Neuron (in vitro differentiated cells): ENCODE measurements at regions not wholly inside any gene's neighbourhood (a gene's known extent, or its start where the extent isn't known, plus 50 kb on each side); places are given as distances from the start of the nearest gene placed in this dataset.

Experiments used
- H2AFZ ChIP-seq: one replicate; pipeline ENCODE4 v1.6.1; 2013; ENCODE audit warnings: low read depth, mild to moderate bottlenecking, inconsistent platforms, low read length, moderate library complexity
- H3K27me3 ChIP-seq: one replicate; pipeline ENCODE4 v1.6.1; 2013; ENCODE audit warnings: low read length; ENCODE audit not compliant: insufficient read depth
- H3K36me3 ChIP-seq: one replicate; pipeline ENCODE4 v1.6.1; 2013; ENCODE audit warnings: low read length; ENCODE audit not compliant: insufficient read depth
- H3K4me1 ChIP-seq: one replicate; pipeline ENCODE4 v1.6.1; 2013; ENCODE audit warnings: low read length; ENCODE audit not compliant: insufficient read depth
- H3K4me3 ChIP-seq: 2 replicates; pipeline ENCODE4 v1.5.1; 2013; ENCODE audit warnings: mild to moderate bottlenecking, low read length, moderate library complexity
- H3K9me3 ChIP-seq: one replicate; pipeline ENCODE4 v1.6.1; 2013; ENCODE audit warnings: low read length

GRCh38 chr1:90836345-90836679, 119.2 kb upstream of the BARHL2 start:
- Histone ChIP-seq H3K9me3 (peaks cover 3% of the 10 kb centered on the region), H2AFZ (no peak overlapping the region), H3K4me1 (peaks cover 31% of the 10 kb centered on the region), H3K36me3 (no peaks in the 10 kb centered on the region), H3K4me3 (no peak overlapping the region), H3K27me3 (peaks cover 4% of the 10 kb centered on the region)

GRCh38 chr1:90835661-90836344, 118.7 kb upstream of the BARHL2 start:
- Histone ChIP-seq H3K4me3 (no peak overlapping the region), H2AFZ (no peak overlapping the region), H3K36me3 (no peaks in the 10 kb centered on the region), H3K4me1 (peaks cover 26% of the 10 kb centered on the region), H3K27me3 (peaks cover 4% of the 10 kb centered on the region), H3K9me3 (peaks cover 3% of the 10 kb centered on the region)

- Histone ChIP-seq H3K9me3 (peaks cover 3% of the 10 kb centered on the region), H3K4me3 (no peak overlapping the region), H3K4me1 (peaks cover 20% of the 10 kb centered on the region), H3K27me3 (peaks cover 4% of the 10 kb centered on the region), H3K36me3 (no peaks in the 10 kb centered on the region), H2AFZ (no peak overlapping the region)
Measured at GRCh38 chr1:90834886-90835660, 118.0 kb upstream of the BARHL2 start.

GRCh38 chr1:90834354-90834885, 117.3 kb upstream of the BARHL2 start:
- Histone ChIP-seq H2AFZ (no peak overlapping the region), H3K4me1 (peaks cover 20% of the 10 kb centered on the region), H3K9me3 (peaks cover 3% of the 10 kb centered on the region), H3K27me3 (peaks cover 4% of the 10 kb centered on the region), H3K4me3 (no peak overlapping the region), H3K36me3 (no peaks in the 10 kb centered on the region)

GRCh38 chr1:90833466-90834110, 116.5 kb upstream of the BARHL2 start:
- Histone ChIP-seq H2AFZ (no peak overlapping the region), H3K27me3 (peaks cover 4% of the 10 kb centered on the region), H3K36me3 (no peaks in the 10 kb centered on the region), H3K4me1 (peaks cover 20% of the 10 kb centered on the region), H3K4me3 (no peak overlapping the region), H3K9me3 (peaks cover 3% of the 10 kb centered on the region)

GRCh38 chr1:90831910-90832309, 114.8 kb upstream of the BARHL2 start:
- Histone ChIP-seq H3K4me3 (no peak overlapping the region), H3K9me3 (peaks cover 3% of the 10 kb centered on the region), H3K4me1 (peaks cover 20% of the 10 kb centered on the region), H3K36me3 (no peaks in the 10 kb centered on the region), H3K27me3 (peaks cover 4% of the 10 kb centered on the region), H2AFZ (no peak overlapping the region)

- H3K4me1 ChIP-seq = peaks cover 4% of the 10 kb centered on the region
- no peaks in the 10 kb centered on the region for H3K9me3 ChIP-seq
- H2AFZ ChIP-seq = no peak overlapping the region
- no peaks in the 10 kb centered on the region for H3K36me3 ChIP-seq
- H3K27me3 ChIP-seq = no peaks in the 10 kb centered on the region
- H3K4me3 ChIP-seq = no peak overlapping the region
Measured at GRCh38 chr1:90826834-90827233, 109.7 kb upstream of the BARHL2 start.

- H3K27me3 ChIP-seq = no peaks in the 10 kb centered on the region
Measured at GRCh38 chr1:90826024-90826423, 108.9 kb upstream of the BARHL2 start.

GRCh38 chr1:90824551-90824950, 107.4 kb upstream of the BARHL2 start:
- H2AFZ ChIP-seq = no peak overlapping the region

More at GRCh38 chr1:90826024-90826423, 108.9 kb upstream of the BARHL2 start:
- H3K36me3 ChIP-seq = no peaks in the 10 kb centered on the region
- peaks cover 4% of the 10 kb centered on the region for H3K4me1 ChIP-seq
- H2AFZ ChIP-seq = no peak overlapping the region
- no peaks in the 10 kb centered on the region for H3K9me3 ChIP-seq
- no peak overlapping the region for H3K4me3 ChIP-seq

GRCh38 chr1:90823686-90824085, 106.6 kb upstream of the BARHL2 start:
- Histone ChIP-seq H2AFZ (no peak overlapping the region), H3K4me3 (no peak overlapping the region)

More at GRCh38 chr1:90824551-90824950, 107.4 kb upstream of the BARHL2 start:
- Histone ChIP-seq H3K4me1 (peaks cover 4% of the 10 kb centered on the region), H3K9me3 (no peaks in the 10 kb centered on the region), H3K36me3 (no peaks in the 10 kb centered on the region), H3K4me3 (no peak overlapping the region), H3K27me3 (no peaks in the 10 kb centered on the region)

GRCh38 chr1:90821788-90822359, 104.8 kb upstream of the BARHL2 start:
- Histone ChIP-seq H2AFZ (no peak overlapping the region), H3K9me3 (no peaks in the 10 kb centered on the region), H3K27me3 (no peaks in the 10 kb centered on the region), H3K4me3 (no peak overlapping the region), H3K36me3 (no peaks in the 10 kb centered on the region), H3K4me1 (peaks cover 4% of the 10 kb centered on the region)

More at GRCh38 chr1:90823686-90824085, 106.6 kb upstream of the BARHL2 start:
- no peaks in the 10 kb centered on the region for H3K27me3 ChIP-seq
- no peaks in the 10 kb centered on the region for H3K36me3 ChIP-seq
- no peaks in the 10 kb centered on the region for H3K9me3 ChIP-seq
- peaks cover 4% of the 10 kb centered on the region for H3K4me1 ChIP-seq

- Histone ChIP-seq H3K9me3 (no peaks in the 10 kb centered on the region), H3K4me1 (peaks cover under 1% of the 10 kb centered on the region), H3K4me3 (no peak overlapping the region), H3K27me3 (no peaks in the 10 kb centered on the region), H3K36me3 (no peaks in the 10 kb centered on the region), H2AFZ (no peak overlapping the region)
Measured at GRCh38 chr1:90821152-90821787, 104.2 kb upstream of the BARHL2 start.
